OCI-LY3 (cell line): ENCODE measurements at regions not wholly inside any gene's neighbourhood (a gene's known extent, or its start where the extent isn't known, plus 50 kb on each side); places are given as distances from the start of the nearest gene placed in this dataset.

Experiments
- EZH2phosphoT487 ChIP-seq: fragments of 200-600 bp; shearing (Covaris generic); IDR thresholded peaks from 2 replicates; pipeline ENCODE4 v1.6.1; 2018; ENCODE audit warnings: antibody characterized with exemption, mixed run types, low read depth
- TF ChIP-seq, protein P1 (sequence below): fragments of 200-600, 300-600 bp; sonication (generic); IDR thresholded peaks from 2 replicates; pipeline ENCODE4 v1.5.1; 2014; ENCODE audit warnings: antibody characterized with exemption, low read length, low read depth

- TF ChIP-seq, protein P1, sequence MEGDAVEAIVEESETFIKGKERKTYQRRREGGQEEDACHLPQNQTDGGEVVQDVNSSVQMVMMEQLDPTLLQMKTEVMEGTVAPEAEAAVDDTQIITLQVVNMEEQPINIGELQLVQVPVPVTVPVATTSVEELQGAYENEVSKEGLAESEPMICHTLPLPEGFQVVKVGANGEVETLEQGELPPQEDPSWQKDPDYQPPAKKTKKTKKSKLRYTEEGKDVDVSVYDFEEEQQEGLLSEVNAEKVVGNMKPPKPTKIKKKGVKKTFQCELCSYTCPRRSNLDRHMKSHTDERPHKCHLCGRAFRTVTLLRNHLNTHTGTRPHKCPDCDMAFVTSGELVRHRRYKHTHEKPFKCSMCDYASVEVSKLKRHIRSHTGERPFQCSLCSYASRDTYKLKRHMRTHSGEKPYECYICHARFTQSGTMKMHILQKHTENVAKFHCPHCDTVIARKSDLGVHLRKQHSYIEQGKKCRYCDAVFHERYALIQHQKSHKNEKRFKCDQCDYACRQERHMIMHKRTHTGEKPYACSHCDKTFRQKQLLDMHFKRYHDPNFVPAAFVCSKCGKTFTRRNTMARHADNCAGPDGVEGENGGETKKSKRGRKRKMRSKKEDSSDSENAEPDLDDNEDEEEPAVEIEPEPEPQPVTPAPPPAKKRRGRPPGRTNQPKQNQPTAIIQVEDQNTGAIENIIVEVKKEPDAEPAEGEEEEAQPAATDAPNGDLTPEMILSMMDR = no peak
- no peak for TF ChIP-seq EZH2phosphoT487
Measured at GRCh38 chr1:29704430-29704829, 468.1 kb downstream of the PTPRU start.
